H9 (cell line): ENCODE measurements at regions not wholly inside any gene's neighbourhood (a gene's known extent, or its start where the extent isn't known, plus 50 kb on each side); places are given as distances from the start of the nearest gene placed in this dataset.

Experiments
- DNase-seq: peaks from one replicate; pipeline ENCODE4 v3.0.0-alpha.2; 2017
- H2AFZ ChIP-seq: one replicate; pipeline ENCODE4 v1.6.1; 2013; ENCODE audit warnings: mild to moderate bottlenecking, low read length, control low read depth, moderate library complexity
- H2AK5ac ChIP-seq: 2 replicates; pipeline ENCODE4 v1.6.1; 2013; ENCODE audit warnings: low read length, control low read depth, mixed read lengths; ENCODE audit not compliant: insufficient read length
- H2BK120ac ChIP-seq: one replicate; pipeline ENCODE4 v1.6.1; 2013; ENCODE audit warnings: low read depth, mild to moderate bottlenecking, low read length, control low read depth, inconsistent platforms; ENCODE audit not compliant: poor library complexity, severe bottlenecking
- H2BK12ac ChIP-seq: 2 replicates; pipeline ENCODE4 v1.6.1; 2013; ENCODE audit warnings: low read length, control low read depth, mixed read lengths, low read depth; ENCODE audit not compliant: insufficient read length
- H2BK15ac ChIP-seq: 2 replicates; pipeline ENCODE4 v1.6.1; 2013; ENCODE audit warnings: low read depth, low read length, control low read depth
- H2BK20ac ChIP-seq: one replicate; pipeline ENCODE4 v1.6.1; 2013; ENCODE audit warnings: low read depth, mild to moderate bottlenecking, low read length, control low read depth, inconsistent platforms; ENCODE audit not compliant: poor library complexity, severe bottlenecking
- H2BK5ac ChIP-seq: 2 replicates; pipeline ENCODE4 v1.6.1; 2013; ENCODE audit warnings: low read length, control low read depth, mixed read lengths; ENCODE audit not compliant: insufficient read length
- H3K14ac ChIP-seq: 2 replicates; pipeline ENCODE4 v1.6.1; 2013; ENCODE audit warnings: low read length, control low read depth; ENCODE audit not compliant: insufficient read depth
- H3K18ac ChIP-seq: 2 replicates; pipeline ENCODE4 v1.6.1; 2013; ENCODE audit warnings: low read depth, mild to moderate bottlenecking, mixed read lengths, low read length, control low read depth; ENCODE audit not compliant: insufficient read length
- H3K23ac ChIP-seq: 2 replicates; pipeline ENCODE4 v1.6.1; 2013; ENCODE audit warnings: low read length, control low read depth, mixed read lengths, low read depth; ENCODE audit not compliant: insufficient read length
- H3K23me2 ChIP-seq: 2 replicates; pipeline ENCODE4 v1.6.1; 2013; ENCODE audit warnings: low read depth, mild to moderate bottlenecking, mixed read lengths, low read length, control low read depth; ENCODE audit not compliant: insufficient read length, poor library complexity, severe bottlenecking
- H3K27ac ChIP-seq: 2 replicates; pipeline ENCODE4 v1.5.1; 2013; ENCODE audit warnings: low read length, control low read depth, mixed read lengths, low read depth; ENCODE audit not compliant: insufficient read length
- H3K27me3 ChIP-seq: 2 replicates; pipeline ENCODE4 v1.6.1; 2013; ENCODE audit warnings: low read length, control low read depth, inconsistent platforms; ENCODE audit not compliant: insufficient read depth
- H3K4ac ChIP-seq: 2 replicates; pipeline ENCODE4 v1.6.1; 2013; ENCODE audit warnings: low read depth, mild to moderate bottlenecking, control low read depth, inconsistent platforms, low read length, moderate library complexity
- H3K4me1 ChIP-seq: 2 replicates; pipeline ENCODE4 v1.6.1; 2013; ENCODE audit warnings: low read length, control low read depth, inconsistent platforms; ENCODE audit not compliant: insufficient read depth
- H3K4me2 ChIP-seq: 2 replicates; pipeline ENCODE4 v1.6.1; 2013; ENCODE audit warnings: low read length, control low read depth, mixed read lengths; ENCODE audit not compliant: insufficient read length, insufficient read depth
- H3K56ac ChIP-seq: 2 replicates; pipeline ENCODE4 v1.6.1; 2013; ENCODE audit warnings: low read depth, mild to moderate bottlenecking, mixed read lengths, low read length, control low read depth; ENCODE audit not compliant: insufficient read length
- H3K79me1 ChIP-seq: 2 replicates; pipeline ENCODE4 v1.6.1; 2013; ENCODE audit warnings: low read depth, mild to moderate bottlenecking, moderate library complexity, low read length, control low read depth, inconsistent platforms; ENCODE audit not compliant: insufficient read depth, poor library complexity, severe bottlenecking
- H3K79me2 ChIP-seq: 2 replicates; pipeline ENCODE4 v1.6.1; 2013; ENCODE audit warnings: low read length, control low read depth, inconsistent platforms; ENCODE audit not compliant: insufficient read depth
- H3K9ac ChIP-seq: 2 replicates; pipeline ENCODE4 v1.6.1; 2013; ENCODE audit warnings: low read length, control low read depth, mixed read lengths; ENCODE audit not compliant: insufficient read length; ENCODE audit errors: extremely low read depth
- H3K9me3 ChIP-seq: one replicate; pipeline ENCODE4 v1.6.1; 2013; ENCODE audit warnings: low read depth, low read length, inconsistent platforms; ENCODE audit not compliant: control insufficient read depth
- H3T11ph ChIP-seq: one replicate; pipeline ENCODE4 v1.6.1; 2013; ENCODE audit warnings: mild to moderate bottlenecking, low read length, control low read depth, inconsistent platforms
- H4K20me1 ChIP-seq: one replicate; pipeline ENCODE4 v1.6.1; 2013; ENCODE audit not compliant: control insufficient read depth, insufficient read length, insufficient read depth
- H4K5ac ChIP-seq: 2 replicates; pipeline ENCODE4 v1.6.1; 2013; ENCODE audit warnings: low read depth, mild to moderate bottlenecking, mixed read lengths, low read length, control low read depth; ENCODE audit not compliant: insufficient read length
- H4K8ac ChIP-seq: replicated peaks from 2 replicates; pipeline ENCODE4 v1.6.1; 2013; ENCODE audit warnings: low read length, control low read depth, mixed read lengths, low read depth; ENCODE audit not compliant: insufficient read length
- H4K91ac ChIP-seq: 2 replicates; pipeline ENCODE4 v1.6.1; 2013; ENCODE audit warnings: low read depth, mild to moderate bottlenecking, moderate library complexity, mixed read lengths, low read length, control low read depth; ENCODE audit not compliant: insufficient read length
- H3K27ac Mint-ChIP-seq, 3 experiments: 2 replicates in 2 of 3; 3 replicates in 1 of 3; pipeline ENCODE4 v1.8.0; 2020 to 2021; ENCODE audit warnings: mixed read lengths in 3 of 3, mild to moderate bottlenecking in 1 of 3, moderate library complexity in 1 of 3
- H3K27me3 Mint-ChIP-seq: 2 replicates; pipeline ENCODE4 v1.8.0; 2021; ENCODE audit warnings: low read depth, mild to moderate bottlenecking, moderate library complexity, mixed read lengths
- H3K36me3 Mint-ChIP-seq, 3 experiments: 2 replicates in 2 of 3; 3 replicates in 1 of 3; pipeline ENCODE4 v1.8.0; 2020 to 2021; ENCODE audit warnings: low read depth in 3 of 3, mixed read lengths in 3 of 3; ENCODE audit not compliant: insufficient read depth in 1 of 3
- H3K4me1 Mint-ChIP-seq, 2 experiments: 2 replicates each; pipeline ENCODE4 v1.8.0; 2020; ENCODE audit warnings: mixed read lengths in 2 of 2
- H3K4me3 Mint-ChIP-seq, 2 experiments: 2 replicates in 1 of 2; 3 replicates in 1 of 2; pipeline ENCODE4 v1.8.0; 2020 to 2021; ENCODE audit warnings: mild to moderate bottlenecking in 2 of 2, mixed read lengths in 2 of 2, moderate library complexity in 1 of 2
- H3K9me3 Mint-ChIP-seq, 2 experiments: 2 replicates in 1 of 2; 3 replicates in 1 of 2; pipeline ENCODE4 v1.8.0; 2020; ENCODE audit warnings: mild to moderate bottlenecking in 2 of 2, mixed read lengths in 2 of 2, moderate library complexity in 1 of 2
- WGBS: extraction: QIAGEN DNeasy Blood & Tissue Kit; methylation state at CpG from one replicate; pipeline ENCODE4 v1.1.7; 2013; ENCODE audit warnings: missing lambda C conversion rate, low lambda C conversion rate, mixed read lengths; ENCODE audit not compliant: insufficient read length; ENCODE audit errors: extremely low coverage; 5-methylcytosine and 5-hydroxymethylcytosine counted together
- TF ChIP-seq, protein P1 (sequence below): fragments of 200-600 bp; sonication (generic); conservative IDR thresholded peaks from 3 replicates; pipeline ENCODE4 v1.8.0; 2021; ENCODE audit warnings: antibody characterized with exemption, mild to moderate bottlenecking

DNA sequence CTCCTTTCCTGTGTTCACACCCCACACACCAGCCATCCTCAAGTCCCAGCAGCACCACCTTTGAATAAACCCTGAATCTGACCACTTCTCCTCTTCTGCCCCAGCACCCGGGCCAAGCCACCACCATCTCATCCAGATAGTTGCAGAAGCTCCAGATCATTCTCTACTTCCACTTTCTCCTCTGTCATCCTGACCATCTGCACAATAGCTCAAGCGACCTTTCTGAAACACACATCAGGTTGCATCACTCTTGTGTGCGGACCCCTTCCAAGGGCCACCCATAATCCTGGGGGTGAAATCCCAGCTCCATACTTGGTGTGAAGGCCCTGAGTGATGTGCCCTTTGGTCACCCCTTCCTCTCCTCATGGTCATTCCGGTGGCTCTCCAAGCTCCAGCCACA, 187.4 kb upstream of the GALNT17 start:
- Histone ChIP-seq H2BK12ac (no peak overlapping the region), H2AK5ac (no peak overlapping the region), H3K79me1 (no peaks in the 10 kb centered on the region), H3K9ac (no peak overlapping the region), H4K20me1 (no peaks in the 10 kb centered on the region), H3K4me2 (no peak overlapping the region), H3T11ph (no peak overlapping the region), H3K9me3 (no peaks in the 10 kb centered on the region), H3K56ac (no peak overlapping the region), H3K27ac (no peak overlapping the region), H3K4me1 (no peaks in the 10 kb centered on the region), H3K27me3 (no peaks in the 10 kb centered on the region), H4K91ac (no peak overlapping the region), H2AFZ (no peak overlapping the region), H3K23ac (no peak overlapping the region), H2BK5ac (no peak overlapping the region), H2BK20ac (no peak overlapping the region), H4K5ac (no peak overlapping the region), H2BK120ac (no peak overlapping the region), H3K23me2 (no peaks in the 10 kb centered on the region), H4K8ac (no peak overlapping the region), H3K14ac (no peak overlapping the region), H3K4ac (no peak overlapping the region), H2BK15ac (no peak overlapping the region), H3K79me2 (no peaks in the 10 kb centered on the region), H3K18ac (no peak overlapping the region)
- DNase-seq, result no peak
- Mint-ChIP-seq H3K9me3 (peaks cover 10 to 29% of the 10 kb centered on the region in 2 experiments), H3K27me3 (peaks cover 2% of the 10 kb centered on the region), H3K36me3 (peaks cover 18 to 21% (median 21%) of the 10 kb centered on the region in 3 experiments), H3K4me1 (peaks cover 3 to 5% of the 10 kb centered on the region in 2 experiments; a peak in 3 of 4 replicates), H3K27ac (no peak overlapping the region), H3K4me3 (no peak overlapping the region)
- no CpG with 5 or more reads among the region's 4 CpGs for WGBS
- TF ChIP-seq, protein P1, sequence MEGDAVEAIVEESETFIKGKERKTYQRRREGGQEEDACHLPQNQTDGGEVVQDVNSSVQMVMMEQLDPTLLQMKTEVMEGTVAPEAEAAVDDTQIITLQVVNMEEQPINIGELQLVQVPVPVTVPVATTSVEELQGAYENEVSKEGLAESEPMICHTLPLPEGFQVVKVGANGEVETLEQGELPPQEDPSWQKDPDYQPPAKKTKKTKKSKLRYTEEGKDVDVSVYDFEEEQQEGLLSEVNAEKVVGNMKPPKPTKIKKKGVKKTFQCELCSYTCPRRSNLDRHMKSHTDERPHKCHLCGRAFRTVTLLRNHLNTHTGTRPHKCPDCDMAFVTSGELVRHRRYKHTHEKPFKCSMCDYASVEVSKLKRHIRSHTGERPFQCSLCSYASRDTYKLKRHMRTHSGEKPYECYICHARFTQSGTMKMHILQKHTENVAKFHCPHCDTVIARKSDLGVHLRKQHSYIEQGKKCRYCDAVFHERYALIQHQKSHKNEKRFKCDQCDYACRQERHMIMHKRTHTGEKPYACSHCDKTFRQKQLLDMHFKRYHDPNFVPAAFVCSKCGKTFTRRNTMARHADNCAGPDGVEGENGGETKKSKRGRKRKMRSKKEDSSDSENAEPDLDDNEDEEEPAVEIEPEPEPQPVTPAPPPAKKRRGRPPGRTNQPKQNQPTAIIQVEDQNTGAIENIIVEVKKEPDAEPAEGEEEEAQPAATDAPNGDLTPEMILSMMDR, result no peak
